ENCODE measurements at regions not wholly inside any gene's neighbourhood (a gene's known extent, or its start where the extent isn't known, plus 50 kb on each side); places are given as distances from the start of the nearest gene placed in this dataset.
A peak's percentile ranks its signal among the peaks of the same experiment; 100 is the strongest.

DNA sequence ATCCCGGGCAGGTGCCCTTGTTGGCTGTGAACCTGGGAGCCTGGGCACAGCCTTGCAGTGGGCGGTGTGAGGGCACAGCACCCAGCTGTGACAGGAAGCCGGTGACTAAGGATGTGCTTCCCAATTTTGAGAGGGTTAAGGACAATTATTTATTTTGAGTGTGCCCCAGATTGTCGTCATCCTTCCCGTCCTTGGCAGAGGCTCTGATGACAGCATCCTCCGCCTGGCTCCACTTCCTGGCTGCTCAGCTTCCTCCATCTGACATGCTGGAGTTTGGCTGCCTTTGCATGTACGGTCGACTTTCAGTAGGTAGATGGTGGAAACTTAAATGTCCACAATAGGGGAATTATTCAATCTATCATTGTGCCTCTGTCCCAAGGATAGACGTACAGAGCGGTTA lies 282.4 kb upstream of the EEF2KMT start:
- DNase-seq (ENCODE audit: low read depth in 4 of 6, low spot score in 6 of 6): peak in 1 of 6 donors; percentile 72
- Histone ChIP-seq H3K27me3 (ENCODE audit: control insufficient read depth, insufficient read depth, low read length) (peaks cover 3% of the 10 kb centered on the region), H3K4me3 (ENCODE audit: low read depth, low read length) (no peak overlapping the region), H3K4me1 (ENCODE audit: control insufficient read depth, insufficient read depth, low read length) (no peaks in the 10 kb centered on the region), H3K36me3 (ENCODE audit: control insufficient read depth, insufficient read depth, low read length) (no peaks in the 10 kb centered on the region), H3K27ac (ENCODE audit: low read depth, low read length) (no peak overlapping the region), H3K9me3 (ENCODE audit: control insufficient read depth, insufficient read depth, low read length) (no peaks in the 10 kb centered on the region)
- WGBS (ENCODE audit: insufficient coverage): 68% methylated on average over 4 of the region's 10 CpGs

DNA sequence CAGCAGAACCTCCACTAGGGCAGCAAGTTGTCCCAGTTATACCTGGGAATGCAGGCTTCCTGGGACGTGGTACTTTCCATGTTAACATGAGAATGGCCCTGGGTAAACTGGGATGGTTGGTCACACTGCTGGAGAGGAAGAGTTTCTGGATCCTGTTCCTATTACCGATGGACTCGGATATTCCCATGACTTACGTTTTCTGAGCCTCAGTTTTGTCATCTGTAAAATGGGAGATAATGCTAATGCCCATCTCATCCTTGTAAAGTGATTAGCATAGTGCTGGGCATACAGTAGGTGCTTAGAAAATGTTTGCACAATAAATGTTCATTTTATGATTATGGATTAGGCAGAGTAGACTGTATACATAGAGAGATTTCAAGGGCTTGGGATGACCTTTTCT lies 280.9 kb upstream of the EEF2KMT start:
- DNase-seq (ENCODE audit: low read depth in 4 of 6, low spot score in 6 of 6): no peak
- 96% methylated on average over 4 of the region's 4 CpGs for WGBS (ENCODE audit: insufficient coverage)
- no peaks in the 10 kb centered on the region for H3K36me3 ChIP-seq (ENCODE audit: control insufficient read depth, insufficient read depth, low read length)

DNA sequence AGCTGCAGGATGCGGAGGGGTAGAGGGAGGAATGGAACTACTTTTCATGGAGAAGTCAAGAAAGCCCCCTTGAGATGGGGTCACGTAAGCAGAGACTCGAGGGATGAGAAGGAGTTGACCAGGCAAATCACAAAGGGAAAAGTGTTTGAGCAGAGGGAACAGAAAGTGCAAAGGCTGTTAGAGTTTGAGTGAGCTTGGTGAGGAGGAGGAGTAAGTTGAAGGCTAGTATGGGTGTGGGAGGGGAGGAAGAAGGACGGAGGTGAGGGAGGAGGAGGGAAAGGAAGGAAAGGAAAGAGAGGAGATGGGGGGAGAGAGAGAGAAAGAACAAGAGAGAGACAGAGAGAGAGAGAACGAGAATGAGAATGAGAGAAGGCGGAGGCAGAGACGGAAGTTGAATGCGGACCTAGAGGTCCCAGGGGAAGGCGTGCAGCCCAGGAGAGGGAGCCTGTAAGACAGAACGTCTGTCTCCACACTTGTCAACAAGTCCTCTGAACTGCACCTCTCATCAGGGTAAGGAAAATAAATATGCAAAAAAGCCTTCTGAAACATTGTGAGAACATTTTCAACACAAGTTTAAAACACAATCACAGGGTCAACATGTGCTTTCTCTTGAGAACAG lies 279.8 kb upstream of the EEF2KMT start:
- DNase-seq (ENCODE audit: low read depth in 4 of 6, low spot score in 6 of 6): no peak
- no peaks in the 10 kb centered on the region for H3K36me3 ChIP-seq (ENCODE audit: control insufficient read depth, insufficient read depth, low read length)
- no peaks in the 10 kb centered on the region for H3K9me3 ChIP-seq (ENCODE audit: control insufficient read depth, insufficient read depth, low read length)
- 74% methylated on average over 5 of the region's 10 CpGs for WGBS (ENCODE audit: insufficient coverage)
- H3K27me3 ChIP-seq (ENCODE audit: control insufficient read depth, insufficient read depth, low read length): peaks cover 3% of the 10 kb centered on the region
- no peak overlapping the region for H3K4me3 ChIP-seq (ENCODE audit: low read depth, low read length)
- H3K27ac ChIP-seq (ENCODE audit: low read depth, low read length): no peak overlapping the region
- H3K4me1 ChIP-seq (ENCODE audit: control insufficient read depth, insufficient read depth, low read length): no peaks in the 10 kb centered on the region

More for the DNA sequence above, 280.9 kb upstream of the EEF2KMT start:
- Histone ChIP-seq H3K9me3 (ENCODE audit: control insufficient read depth, insufficient read depth, low read length) (no peaks in the 10 kb centered on the region), H3K27me3 (ENCODE audit: control insufficient read depth, insufficient read depth, low read length) (peaks cover 3% of the 10 kb centered on the region), H3K4me1 (ENCODE audit: control insufficient read depth, insufficient read depth, low read length) (no peaks in the 10 kb centered on the region), H3K27ac (ENCODE audit: low read depth, low read length) (no peak overlapping the region), H3K4me3 (ENCODE audit: low read depth, low read length) (no peak overlapping the region)

DNA sequence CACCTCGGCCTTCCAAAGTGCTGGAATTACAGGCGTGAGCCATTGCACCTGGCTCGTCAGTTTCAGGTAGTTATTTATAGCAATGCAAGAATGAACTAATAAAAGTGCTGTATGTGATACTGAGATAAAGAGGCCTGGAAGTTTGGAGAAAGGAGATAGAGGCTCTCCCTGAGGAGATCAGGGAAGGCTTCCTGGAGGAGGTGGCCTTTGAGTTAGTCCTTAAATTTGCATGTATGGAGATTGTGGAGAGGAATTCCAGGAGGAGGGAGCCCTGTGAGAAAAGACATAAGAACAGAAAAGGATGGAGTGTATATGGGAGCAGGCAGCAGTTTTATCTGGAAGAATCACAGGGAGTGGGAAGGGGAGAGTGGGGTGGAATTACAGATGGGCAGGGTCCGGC lies 276.6 kb upstream of the EEF2KMT start:
- H3K4me3 ChIP-seq (ENCODE audit: low read depth, low read length): no peak overlapping the region
- DNase-seq (ENCODE audit: low read depth in 4 of 6, low spot score in 6 of 6): no peak
- H3K9me3 ChIP-seq (ENCODE audit: control insufficient read depth, insufficient read depth, low read length): no peaks in the 10 kb centered on the region
- peaks cover 3% of the 10 kb centered on the region for H3K27me3 ChIP-seq (ENCODE audit: control insufficient read depth, insufficient read depth, low read length)
- H3K27ac ChIP-seq (ENCODE audit: low read depth, low read length): no peak overlapping the region
- H3K36me3 ChIP-seq (ENCODE audit: control insufficient read depth, insufficient read depth, low read length): no peaks in the 10 kb centered on the region
- 89% methylated on average over 2 of the region's 4 CpGs for WGBS (ENCODE audit: insufficient coverage)
- H3K4me1 ChIP-seq (ENCODE audit: control insufficient read depth, insufficient read depth, low read length): no peaks in the 10 kb centered on the region

DNA sequence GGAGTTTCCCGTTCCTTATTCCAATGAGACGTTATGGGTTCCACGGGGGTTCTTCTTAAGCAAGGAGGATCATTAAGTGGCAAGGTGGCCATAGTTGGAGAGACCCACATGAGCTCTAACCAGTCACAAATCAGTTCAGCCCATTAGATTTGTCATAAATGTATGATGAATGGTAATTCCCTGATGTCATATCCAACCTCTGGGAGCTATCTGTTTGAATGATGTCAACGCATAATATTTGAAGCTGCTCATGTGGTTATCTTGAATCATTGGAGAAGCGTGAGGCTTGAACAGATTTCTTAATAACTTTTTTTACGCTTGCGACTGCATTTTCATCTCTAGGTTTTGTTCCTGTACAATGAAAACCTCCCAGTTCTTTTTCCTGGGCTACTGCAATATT lies 270.4 kb upstream of the EEF2KMT start:
- 60% methylated on average over 1 of the region's 7 CpGs for WGBS (ENCODE audit: insufficient coverage)
- no peaks in the 10 kb centered on the region for H3K9me3 ChIP-seq (ENCODE audit: control insufficient read depth, insufficient read depth, low read length)
- peak in 1 of 6 donors; percentile 70 for DNase-seq (ENCODE audit: low read depth in 4 of 6, low spot score in 6 of 6)

DNA sequence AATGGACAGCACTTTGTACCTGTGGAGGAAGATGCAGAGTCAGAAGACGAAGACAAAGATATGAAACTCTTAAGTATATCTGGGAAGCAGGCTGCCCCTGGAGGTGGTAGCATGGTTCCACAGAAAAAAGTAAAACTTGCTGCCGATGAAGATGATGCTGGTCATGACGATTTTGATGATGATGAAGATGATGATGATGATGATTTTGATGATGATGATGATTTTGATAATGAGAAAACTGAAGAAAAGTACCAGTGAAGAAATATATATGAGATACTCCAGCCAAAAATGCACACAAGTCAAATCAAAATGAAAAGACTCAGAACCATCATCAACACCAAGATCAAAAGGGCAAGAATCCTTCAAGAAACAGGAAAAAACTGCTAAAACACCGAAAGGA lies 268.5 kb upstream of the EEF2KMT start:
- H3K9me3 ChIP-seq (ENCODE audit: control insufficient read depth, insufficient read depth, low read length): no peaks in the 10 kb centered on the region
- H3K36me3 ChIP-seq (ENCODE audit: control insufficient read depth, insufficient read depth, low read length): no peaks in the 10 kb centered on the region
- DNase-seq (ENCODE audit: low read depth in 4 of 6, low spot score in 6 of 6): no peak
- H3K4me3 ChIP-seq (ENCODE audit: low read depth, low read length): no peak overlapping the region
- 78% methylated on average over 3 of the region's 4 CpGs for WGBS (ENCODE audit: insufficient coverage)
- H3K27ac ChIP-seq (ENCODE audit: low read depth, low read length): no peak overlapping the region
- H3K27me3 ChIP-seq (ENCODE audit: control insufficient read depth, insufficient read depth, low read length): no peaks in the 10 kb centered on the region
- H3K4me1 ChIP-seq (ENCODE audit: control insufficient read depth, insufficient read depth, low read length): no peaks in the 10 kb centered on the region

More for the DNA sequence above, 270.4 kb upstream of the EEF2KMT start:
- Histone ChIP-seq H3K27me3 (ENCODE audit: control insufficient read depth, insufficient read depth, low read length) (no peaks in the 10 kb centered on the region), H3K27ac (ENCODE audit: low read depth, low read length) (no peak overlapping the region), H3K4me1 (ENCODE audit: control insufficient read depth, insufficient read depth, low read length) (no peaks in the 10 kb centered on the region), H3K4me3 (ENCODE audit: low read depth, low read length) (no peak overlapping the region), H3K36me3 (ENCODE audit: control insufficient read depth, insufficient read depth, low read length) (no peaks in the 10 kb centered on the region)

DNA sequence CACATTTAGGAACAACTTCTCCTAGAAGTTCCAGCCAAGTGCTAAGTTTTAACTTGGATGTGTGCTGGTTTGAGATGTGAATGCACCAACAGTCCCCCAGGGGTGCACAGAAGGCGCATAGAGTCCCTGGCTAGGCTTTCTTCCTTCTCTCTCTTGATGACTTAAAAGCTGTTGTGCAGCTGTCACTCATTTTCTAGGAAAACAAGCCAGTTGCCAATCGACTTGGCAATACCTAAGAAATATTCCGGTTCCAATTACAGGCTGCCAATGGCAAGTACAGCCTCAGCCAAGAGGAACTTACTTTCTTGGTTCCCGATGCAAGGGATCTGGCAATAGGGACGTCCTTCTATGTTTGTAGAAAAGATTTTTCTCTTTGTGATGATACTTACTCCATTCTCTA lies 266.6 kb upstream of the EEF2KMT start:
- Histone ChIP-seq H3K36me3 (ENCODE audit: control insufficient read depth, insufficient read depth, low read length) (no peaks in the 10 kb centered on the region), H3K27ac (ENCODE audit: low read depth, low read length) (no peak overlapping the region), H3K4me1 (ENCODE audit: control insufficient read depth, insufficient read depth, low read length) (no peaks in the 10 kb centered on the region), H3K4me3 (ENCODE audit: low read depth, low read length) (no peak overlapping the region), H3K27me3 (ENCODE audit: control insufficient read depth, insufficient read depth, low read length) (no peaks in the 10 kb centered on the region), H3K9me3 (ENCODE audit: control insufficient read depth, insufficient read depth, low read length) (no peaks in the 10 kb centered on the region)
- 90% methylated on average over 1 of the region's 5 CpGs for WGBS (ENCODE audit: insufficient coverage)
- DNase-seq (ENCODE audit: low read depth in 4 of 6, low spot score in 6 of 6): peak in 2 of 6 donors; percentile 26 to 91

DNA sequence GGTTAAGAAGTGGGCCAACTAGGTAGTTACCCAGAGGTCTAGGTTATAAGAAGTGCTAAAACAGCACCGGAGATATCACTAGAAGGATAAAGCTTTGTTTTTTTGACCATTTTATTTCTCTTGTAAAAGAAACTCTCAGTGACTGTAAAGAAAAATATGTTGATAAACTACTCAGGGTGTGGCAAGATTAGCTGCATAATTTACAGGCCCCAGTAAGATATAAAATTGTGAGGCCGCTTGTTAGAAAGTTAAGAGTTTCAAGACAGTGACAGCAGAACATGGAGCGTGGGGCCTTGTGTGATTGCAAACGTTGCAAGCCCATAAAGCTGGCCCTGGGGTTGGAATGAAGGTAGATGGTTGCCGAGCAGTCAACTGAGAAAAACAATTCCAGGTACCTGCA lies 263.7 kb upstream of the EEF2KMT start:
- no peak for DNase-seq (ENCODE audit: low read depth in 4 of 6, low spot score in 6 of 6)
- H3K27me3 ChIP-seq (ENCODE audit: control insufficient read depth, insufficient read depth, low read length): no peaks in the 10 kb centered on the region
- WGBS (ENCODE audit: insufficient coverage): 79% methylated on average over 3 of the region's 5 CpGs
- no peaks in the 10 kb centered on the region for H3K36me3 ChIP-seq (ENCODE audit: control insufficient read depth, insufficient read depth, low read length)
- no peak overlapping the region for H3K4me3 ChIP-seq (ENCODE audit: low read depth, low read length)
- no peaks in the 10 kb centered on the region for H3K4me1 ChIP-seq (ENCODE audit: control insufficient read depth, insufficient read depth, low read length)
- H3K9me3 ChIP-seq (ENCODE audit: control insufficient read depth, insufficient read depth, low read length): no peaks in the 10 kb centered on the region
- no peak overlapping the region for H3K27ac ChIP-seq (ENCODE audit: low read depth, low read length)

DNA sequence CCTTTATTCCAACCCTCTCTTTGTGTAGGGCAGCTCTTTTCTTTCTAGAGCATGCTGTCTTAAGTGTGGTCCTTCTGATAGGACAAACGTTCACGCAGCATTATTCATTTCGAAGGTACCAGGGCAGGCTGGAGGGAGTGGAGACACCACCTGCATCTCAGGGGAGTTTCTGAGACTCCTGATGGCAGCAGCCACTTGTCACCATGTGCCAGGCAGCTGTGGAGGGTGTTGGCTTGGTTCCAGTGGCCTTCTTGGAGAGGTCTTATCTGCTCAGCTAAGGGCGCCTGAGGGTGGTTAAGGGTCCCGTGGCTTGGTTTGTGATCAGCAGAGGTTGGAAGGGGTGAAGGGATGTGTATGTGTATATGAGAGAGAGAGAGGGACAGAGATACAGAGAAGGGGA lies 257.1 kb upstream of the EEF2KMT start:
- no peaks in the 10 kb centered on the region for H3K27me3 ChIP-seq (ENCODE audit: control insufficient read depth, insufficient read depth, low read length)
- no peaks in the 10 kb centered on the region for H3K9me3 ChIP-seq (ENCODE audit: control insufficient read depth, insufficient read depth, low read length)
- no peak for DNase-seq (ENCODE audit: low read depth in 4 of 6, low spot score in 6 of 6)
- H3K36me3 ChIP-seq (ENCODE audit: control insufficient read depth, insufficient read depth, low read length): no peaks in the 10 kb centered on the region
- peaks cover 2% of the 10 kb centered on the region for H3K4me1 ChIP-seq (ENCODE audit: control insufficient read depth, insufficient read depth, low read length)
- no peak overlapping the region for H3K27ac ChIP-seq (ENCODE audit: low read depth, low read length)
- H3K4me3 ChIP-seq (ENCODE audit: low read depth, low read length): no peak overlapping the region
- WGBS (ENCODE audit: insufficient coverage): 100% methylated on average over 3 of the region's 5 CpGs

DNA sequence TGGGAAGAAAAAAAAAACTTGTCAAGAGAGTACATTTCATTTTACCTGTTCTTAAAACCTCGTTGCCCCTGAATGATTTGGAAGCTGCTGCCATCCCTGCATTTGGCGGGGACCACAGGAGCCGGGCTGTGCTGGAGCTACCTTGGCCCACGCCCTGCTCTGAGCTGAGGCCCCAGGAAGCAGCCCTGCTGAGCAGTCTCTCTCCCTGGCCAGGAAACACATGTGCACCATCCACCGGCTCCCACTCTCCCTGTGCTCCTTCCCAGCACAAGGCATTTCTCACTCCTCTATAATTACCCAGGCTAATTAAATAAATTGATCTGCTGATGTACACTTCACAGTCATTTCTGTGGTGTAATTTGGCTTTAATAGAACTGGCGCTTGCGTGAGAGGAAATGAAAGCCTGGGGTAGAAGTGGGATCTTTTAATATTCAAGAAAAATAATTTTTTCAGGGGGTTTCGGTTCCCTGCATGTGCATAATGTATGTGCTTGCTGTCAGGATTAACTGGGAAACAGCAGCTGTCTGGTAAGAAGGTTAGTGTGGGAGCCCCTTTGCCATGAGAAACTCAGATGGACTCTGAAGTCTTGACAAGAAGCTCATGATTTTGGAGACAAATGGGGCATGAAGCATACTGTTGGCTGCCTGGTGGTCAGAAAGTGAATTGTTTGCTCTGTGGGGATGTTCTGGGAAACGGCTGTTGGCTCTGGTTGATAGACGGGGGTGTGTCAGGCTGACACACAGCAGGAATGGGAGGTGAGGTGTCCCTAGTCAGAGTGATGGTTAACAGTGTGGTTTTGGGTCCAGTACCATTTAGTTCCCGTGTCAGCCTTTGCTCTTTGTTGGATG lies 252.3 kb upstream of the EEF2KMT start:
- H3K27ac ChIP-seq (ENCODE audit: low read depth, low read length): no peak overlapping the region
- H3K4me3 ChIP-seq (ENCODE audit: low read depth, low read length): no peak overlapping the region
- peak in 4 of 6 donors; percentile 24 to 94 (median 25) for DNase-seq (ENCODE audit: low read depth in 4 of 6, low spot score in 6 of 6)
- H3K36me3 ChIP-seq (ENCODE audit: control insufficient read depth, insufficient read depth, low read length): no peaks in the 10 kb centered on the region
- WGBS (ENCODE audit: insufficient coverage): 49% methylated on average over 9 of the region's 11 CpGs
- H3K9me3 ChIP-seq (ENCODE audit: control insufficient read depth, insufficient read depth, low read length): no peaks in the 10 kb centered on the region
- H3K4me1 ChIP-seq (ENCODE audit: control insufficient read depth, insufficient read depth, low read length): peaks cover 5% of the 10 kb centered on the region
- H3K27me3 ChIP-seq (ENCODE audit: control insufficient read depth, insufficient read depth, low read length): no peaks in the 10 kb centered on the region
